IMR-90 (cell line): ENCODE measurements at regions not wholly inside any gene's neighbourhood (a gene's known extent, or its start where the extent isn't known, plus 50 kb on each side); places are given as distances from the start of the nearest gene placed in this dataset.

Experiments used
- ATAC-seq: fragments of 200-7000 bp; cut with Tn5 transposase; 2 replicates; pipeline ENCODE4 v1.9.1; 2020; ENCODE audit warnings: low read depth, mild to moderate bottlenecking, moderate library complexity
- BruUV-seq: library from RNA; stranded (reverse); fragments of 400-500 nt; replicated peaks from 2 replicates; lab custom pipeline; 2021; lab: Mats Ljungman, UMichigan
- CTCF ChIA-PET: fragments of 300-600 bp; formaldehyde crosslinking; extraction: SDS; loops from one replicate; lab custom pipeline; 2021; ENCODE audit warnings: antibody characterized with exemption; lab: Yijun Ruan, JAX
- POLR2A ChIA-PET: fragments of 300-600 bp; sonication (Branson Sonifier 250); formaldehyde crosslinking; loops from one replicate; lab custom pipeline; 2022; ENCODE audit warnings: antibody characterized with exemption; ENCODE audit not compliant: unreplicated experiment; lab: Charles Lee
- DNase-seq: peaks from one replicate; pipeline ENCODE4 v3.0.0; 2013
- H2AFZ ChIP-seq: replicated peaks from 2 replicates; pipeline ENCODE3; 2013; ENCODE audit warnings: low read length, mild to moderate bottlenecking; ENCODE audit not compliant: poor library complexity
- H2AK5ac ChIP-seq: 2 replicates; pipeline ENCODE4 v1.6.1; 2013; ENCODE audit warnings: low read depth, low read length, inconsistent platforms
- H2AK9ac ChIP-seq: replicated peaks from 2 replicates; pipeline ENCODE3; 2013; ENCODE audit warnings: mild to moderate bottlenecking, low read depth, low read length, moderate library complexity; ENCODE audit not compliant: poor library complexity
- H2BK120ac ChIP-seq: 2 replicates; pipeline ENCODE4 v1.6.1; 2013; ENCODE audit warnings: low read depth, low read length, inconsistent platforms
- H2BK15ac ChIP-seq: 3 replicates; pipeline ENCODE4 v1.6.1; 2013; ENCODE audit warnings: low read depth, low read length, inconsistent platforms
- H2BK20ac ChIP-seq: 2 replicates; pipeline ENCODE4 v1.6.1; 2013; ENCODE audit warnings: low read depth, mild to moderate bottlenecking, inconsistent platforms, low read length, moderate library complexity
- H2BK5ac ChIP-seq: 2 replicates; pipeline ENCODE4 v1.6.1; 2013; ENCODE audit warnings: mild to moderate bottlenecking, low read depth, low read length, inconsistent platforms; ENCODE audit not compliant: poor library complexity, severe bottlenecking
- H3K14ac ChIP-seq: replicated peaks from 2 replicates; pipeline ENCODE4 v1.6.1; 2013; ENCODE audit warnings: low read depth, low read length, inconsistent platforms
- H3K18ac ChIP-seq: 2 replicates; pipeline ENCODE4 v1.6.1; 2013; ENCODE audit warnings: low read depth, low read length, control low read depth
- H3K23ac ChIP-seq: 2 replicates; pipeline ENCODE4 v1.6.1; 2013; ENCODE audit warnings: low read depth, low read length, inconsistent platforms
- H3K27ac ChIP-seq: 2 replicates; pipeline ENCODE4 v1.5.1; 2013; ENCODE audit warnings: mild to moderate bottlenecking, control low read depth, low read length; ENCODE audit not compliant: insufficient read depth
- H3K27me3 ChIP-seq: 2 replicates; pipeline ENCODE4 v1.6.1; 2013; ENCODE audit warnings: low read length; ENCODE audit not compliant: control insufficient read depth, insufficient read depth
- H3K36me3 ChIP-seq: 2 replicates; pipeline ENCODE4 v1.6.1; 2013; ENCODE audit warnings: low read length, mixed read lengths; ENCODE audit not compliant: control insufficient read depth, insufficient read depth
- H3K4ac ChIP-seq: 2 replicates; pipeline ENCODE4 v1.6.1; 2013; ENCODE audit warnings: low read depth, low read length, inconsistent platforms
- H3K4me1 ChIP-seq: 2 replicates; pipeline ENCODE4 v1.6.1; 2013; ENCODE audit warnings: low read length, mixed read lengths; ENCODE audit not compliant: control insufficient read depth, insufficient read depth
- H3K4me2 ChIP-seq: 2 replicates; pipeline ENCODE4 v1.6.1; 2013; ENCODE audit warnings: low read depth, mild to moderate bottlenecking, control low read depth, low read length, moderate library complexity
- H3K4me3 ChIP-seq: 2 replicates; pipeline ENCODE4 v1.5.1; 2013; ENCODE audit warnings: low read depth, mild to moderate bottlenecking, control low read depth, low read length, moderate library complexity; ENCODE audit not compliant: insufficient read depth
- H3K56ac ChIP-seq: 2 replicates; pipeline ENCODE4 v1.6.1; 2013; ENCODE audit warnings: low read length, inconsistent platforms; ENCODE audit not compliant: insufficient read depth; ENCODE audit errors: extremely low read depth
- H3K79me1 ChIP-seq, 2 experiments: 2 replicates each; pipeline ENCODE4 v1.6.1; 2013; ENCODE audit warnings: low read length in 2 of 2, inconsistent platforms in 1 of 2, low read depth in 1 of 2
- H3K9ac ChIP-seq: 2 replicates; pipeline ENCODE4 v1.6.1; 2013; ENCODE audit warnings: low read depth, low read length, control low read depth
- H3K9me1 ChIP-seq: 2 replicates; pipeline ENCODE4 v1.6.1; 2013; ENCODE audit warnings: low read length, inconsistent platforms; ENCODE audit not compliant: insufficient read depth
- H3K9me3 ChIP-seq: 2 replicates; pipeline ENCODE4 v1.6.1; 2013; ENCODE audit warnings: low read length; ENCODE audit not compliant: control insufficient read depth, insufficient read depth
- H4K20me1 ChIP-seq: 2 replicates; pipeline ENCODE4 v1.6.1; 2013; ENCODE audit warnings: low read length, inconsistent platforms; ENCODE audit not compliant: insufficient read depth
- H4K5ac ChIP-seq: 2 replicates; pipeline ENCODE4 v1.6.1; 2013; ENCODE audit warnings: mild to moderate bottlenecking, low read depth, low read length, control low read depth
- H4K8ac ChIP-seq, 2 experiments: 2 replicates each; pipeline ENCODE4 v1.6.1; 2013; ENCODE audit warnings: low read depth in 2 of 2, low read length in 2 of 2, control low read depth in 1 of 2, inconsistent platforms in 1 of 2
- H4K91ac ChIP-seq: 2 replicates; pipeline ENCODE4 v1.6.1; 2013; ENCODE audit warnings: low read depth, low read length, inconsistent platforms; ENCODE audit not compliant: insufficient read depth
- BHLHE40 ChIP-seq: fragments of 150-350 bp; IDR thresholded peaks from 2 replicates; pipeline ENCODE4 v1.6.1; 2016; ENCODE audit warnings: mild to moderate bottlenecking, low read depth, low read length
- CHD1 ChIP-seq: IDR thresholded peaks from 2 replicates; pipeline ENCODE4 v1.6.1; 2012; ENCODE audit warnings: low read depth, low read length, improper control_type of control experiment
- FOS ChIP-seq: fragments of 150-350 bp; IDR thresholded peaks from 2 replicates; pipeline ENCODE4 v1.6.1; 2016; ENCODE audit warnings: low read depth, low read length
- MAZ ChIP-seq: IDR thresholded peaks from 2 replicates; pipeline ENCODE4 v1.6.1; 2012; ENCODE audit warnings: low read depth, mild to moderate bottlenecking, low read length, improper control_type of control experiment, moderate library complexity, borderline replicate concordance
- MXI1 ChIP-seq: IDR thresholded peaks from 2 replicates; pipeline ENCODE4 v1.6.1; 2012; ENCODE audit warnings: low read depth, mild to moderate bottlenecking, low read length, moderate library complexity, borderline replicate concordance
- NFE2L2 ChIP-seq: fragments of 150-350 bp; IDR thresholded peaks from 2 replicates; pipeline ENCODE4 v1.6.1; 2016; ENCODE audit warnings: low read depth, mild to moderate bottlenecking, low read length
- POLR2A ChIP-seq: IDR thresholded peaks from 2 replicates; pipeline ENCODE4 v1.6.1; 2012; ENCODE audit warnings: mild to moderate bottlenecking, low read depth, low read length
- RAD21 ChIP-seq: IDR thresholded peaks from 2 replicates; pipeline ENCODE4 v1.6.1; 2012; ENCODE audit warnings: low read length, improper control_type of control experiment
- RCOR1 ChIP-seq: IDR thresholded peaks from 2 replicates; pipeline ENCODE4 v1.6.1; 2012; ENCODE audit warnings: mild to moderate bottlenecking, low read length, improper control_type of control experiment; ENCODE audit not compliant: insufficient replicate concordance
- RFX5 ChIP-seq: IDR thresholded peaks from 2 replicates; pipeline ENCODE4 v1.8.0; 2012; ENCODE audit warnings: low read depth, mild to moderate bottlenecking, low read length, moderate library complexity
- SMC3 ChIP-seq: fragments of 150-350 bp; IDR thresholded peaks from 2 replicates; pipeline ENCODE4 v1.6.1; 2016; ENCODE audit warnings: low read depth, mild to moderate bottlenecking, antibody characterized with exemption, low read length, moderate library complexity
- WGBS, 2 experiments: methylation state at CpG; one replicate each; pipeline versions ENCODE4 v1.1.5 to v1.1.7; 2013; ENCODE audit warnings: missing lambda C conversion rate in 2 of 2; ENCODE audit not compliant: insufficient read length in 1 of 2; ENCODE audit errors: extremely low coverage in 2 of 2; 5-methylcytosine and 5-hydroxymethylcytosine counted together
- dilution Hi-C: fragments of 300-500 bp; cut with HindIII; formaldehyde crosslinking; loops from one replicate; pipeline ENCODE4 v1.14.3; 2018; ENCODE audit warnings: low sequenced_read_pairs; ENCODE audit not compliant: unreplicated experiment
- in situ Hi-C: fragments of 300-500 bp; cut with MboI; formaldehyde crosslinking; loops from 3 replicates; pipeline ENCODE4 v1.14.3; 2019; ENCODE audit warnings: low sequenced_read_pairs, inconsistent platforms, mixed read lengths
- intact Hi-C: fragments of 100-400 bp; cut with micrococcal nuclease; formaldehyde crosslinking; loops from 2 replicates; pipeline ENCODE4 v1.10.0; 2022
- TF ChIP-seq, protein P1 (sequence below): conservative IDR thresholded peaks from 2 replicates; pipeline ENCODE4 v1.5.1; 2012; ENCODE audit warnings: mild to moderate bottlenecking, low read depth, low read length, improper control_type of control experiment
- TF ChIP-seq, protein P2 (sequence below): fragments of 150-350 bp; IDR thresholded peaks from 2 replicates; pipeline ENCODE4 v1.6.1; 2017; ENCODE audit warnings: mild to moderate bottlenecking, antibody characterized with exemption, low read length, low read depth

DNA sequence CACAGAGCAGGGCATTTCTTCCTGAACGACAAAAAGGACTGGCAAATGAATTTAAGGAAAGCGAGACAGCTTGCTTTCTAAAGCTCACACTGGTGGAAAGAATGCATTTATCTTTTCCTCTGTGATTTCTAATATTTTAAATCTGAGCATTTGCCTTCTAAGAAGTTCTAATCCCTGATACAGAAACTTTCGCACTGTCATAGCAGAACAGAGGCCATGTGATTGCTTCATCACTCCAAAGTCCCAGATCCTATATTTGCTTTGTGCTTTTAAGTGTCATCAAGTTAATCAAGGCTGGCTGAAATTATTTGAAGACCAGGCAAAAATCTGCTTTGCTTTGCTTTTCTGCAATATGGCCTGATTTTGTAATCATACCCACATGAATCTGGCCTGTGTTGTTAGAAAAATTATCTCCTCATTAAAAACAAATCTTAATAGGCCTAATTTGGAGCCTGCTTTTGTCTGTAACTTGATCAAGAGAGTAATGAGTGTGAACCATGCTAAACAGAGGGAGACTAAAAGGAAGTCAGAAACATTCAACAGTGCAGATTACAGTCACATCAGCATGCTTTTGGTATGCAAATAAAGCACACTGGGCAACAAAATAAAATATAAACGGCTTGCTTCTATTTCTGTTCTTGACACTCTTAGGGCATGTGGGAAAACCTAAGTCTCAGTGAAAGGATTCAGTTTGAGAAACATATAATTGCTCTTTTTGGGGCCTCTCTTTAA is 178.2 kb upstream of the ADAMTS9 start:
- ChIA-PET CTCF (no interaction called here), POLR2A (no interaction called here)
- no TSS peak for BruUV-seq
- H4K5ac ChIP-seq: no peak overlapping the region
- H3K4ac ChIP-seq: no peak overlapping the region
- no peak overlapping the region for H3K18ac ChIP-seq
- no peaks in the 10 kb centered on the region for H3K9me1 ChIP-seq
- no peak for DNase-seq
- H3K36me3 ChIP-seq: no peaks in the 10 kb centered on the region
- no peak overlapping the region for H3K14ac ChIP-seq
- no peaks in the 10 kb centered on the region for H3K79me1 ChIP-seq
- no peak overlapping the region for H2BK5ac ChIP-seq
- no CpG with 5 or more reads among the region's 4 CpGs for WGBS, 2 experiments
- H3K56ac ChIP-seq: no peak overlapping the region
- H3K4me3 ChIP-seq: no peak overlapping the region
- H4K20me1 ChIP-seq: no peaks in the 10 kb centered on the region
- H2AFZ ChIP-seq: no peak overlapping the region
- dilution Hi-C loops (no loop called here), in situ Hi-C loops (no loop called here), intact Hi-C loops (no loop called here)
- no peak overlapping the region for H3K4me2 ChIP-seq
- H2BK20ac ChIP-seq: no peak overlapping the region
- no peak overlapping the region for H3K27ac ChIP-seq
- TF ChIP-seq RAD21 (no peak), RCOR1 (no peak), FOS (no peak), CHD1 (no peak), NFE2L2 (no peak), MXI1 (no peak), SMC3 (no peak), MAZ (no peak), RFX5 (no peak), BHLHE40 (no peak), POLR2A (no peak)
- TF ChIP-seq, protein P1, sequence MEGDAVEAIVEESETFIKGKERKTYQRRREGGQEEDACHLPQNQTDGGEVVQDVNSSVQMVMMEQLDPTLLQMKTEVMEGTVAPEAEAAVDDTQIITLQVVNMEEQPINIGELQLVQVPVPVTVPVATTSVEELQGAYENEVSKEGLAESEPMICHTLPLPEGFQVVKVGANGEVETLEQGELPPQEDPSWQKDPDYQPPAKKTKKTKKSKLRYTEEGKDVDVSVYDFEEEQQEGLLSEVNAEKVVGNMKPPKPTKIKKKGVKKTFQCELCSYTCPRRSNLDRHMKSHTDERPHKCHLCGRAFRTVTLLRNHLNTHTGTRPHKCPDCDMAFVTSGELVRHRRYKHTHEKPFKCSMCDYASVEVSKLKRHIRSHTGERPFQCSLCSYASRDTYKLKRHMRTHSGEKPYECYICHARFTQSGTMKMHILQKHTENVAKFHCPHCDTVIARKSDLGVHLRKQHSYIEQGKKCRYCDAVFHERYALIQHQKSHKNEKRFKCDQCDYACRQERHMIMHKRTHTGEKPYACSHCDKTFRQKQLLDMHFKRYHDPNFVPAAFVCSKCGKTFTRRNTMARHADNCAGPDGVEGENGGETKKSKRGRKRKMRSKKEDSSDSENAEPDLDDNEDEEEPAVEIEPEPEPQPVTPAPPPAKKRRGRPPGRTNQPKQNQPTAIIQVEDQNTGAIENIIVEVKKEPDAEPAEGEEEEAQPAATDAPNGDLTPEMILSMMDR: no peak
- TF ChIP-seq, protein P2, sequence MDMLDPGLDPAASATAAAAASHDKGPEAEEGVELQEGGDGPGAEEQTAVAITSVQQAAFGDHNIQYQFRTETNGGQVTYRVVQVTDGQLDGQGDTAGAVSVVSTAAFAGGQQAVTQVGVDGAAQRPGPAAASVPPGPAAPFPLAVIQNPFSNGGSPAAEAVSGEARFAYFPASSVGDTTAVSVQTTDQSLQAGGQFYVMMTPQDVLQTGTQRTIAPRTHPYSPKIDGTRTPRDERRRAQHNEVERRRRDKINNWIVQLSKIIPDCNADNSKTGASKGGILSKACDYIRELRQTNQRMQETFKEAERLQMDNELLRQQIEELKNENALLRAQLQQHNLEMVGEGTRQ: no peak
- H2BK15ac ChIP-seq: no peak overlapping the region
- no peak overlapping the region for H2AK9ac ChIP-seq
- ATAC-seq: no peak
- H2AK5ac ChIP-seq: no peak overlapping the region
- no peaks in the 10 kb centered on the region for H3K27me3 ChIP-seq
- no peak overlapping the region for H4K91ac ChIP-seq
- no peak overlapping the region for H3K9ac ChIP-seq
- no peak overlapping the region for H2BK120ac ChIP-seq
- H3K4me1 ChIP-seq: no peaks in the 10 kb centered on the region
- H3K23ac ChIP-seq: no peak overlapping the region
- H4K8ac ChIP-seq: no peak overlapping the region
- no peaks in the 10 kb centered on the region for H3K9me3 ChIP-seq
